NCI-H1930 (cell line): ENCODE measurements at regions not wholly inside any gene's neighbourhood (a gene's known extent, or its start where the extent isn't known, plus 50 kb on each side); places are given as distances from the start of the nearest gene placed in this dataset.
"Not testable (repeated sequence)": the region's sequence is repeated elsewhere in the genome, so short reads cannot be mapped to it uniquely, and the experiment has no call there.

ENCODE experiments used
- DNase-seq, 2 experiments: peaks; one replicate each; lab custom pipeline; 2025; lab: John Stamatoyannopoulos, UW

- DNase-seq = no peak
Observed at GRCh38 chr7:81478664-81479063, 291.2 kb downstream of the HGF start.

GRCh38 chr7:81478201-81478600, 291.6 kb downstream of the HGF start:
- DNase-seq = not testable (repeated sequence)

- DNase-seq = no peak
Observed at GRCh38 chr7:81473236-81473635, 296.6 kb downstream of the HGF start.

GRCh38 chr7:81470724-81471379, 299.0 kb downstream of the HGF start:
- no peak for DNase-seq

- DNase-seq = peak; percentile 24 to 46
Observed at GRCh38 chr7:81469869-81470723, 299.8 kb downstream of the HGF start.

GRCh38 chr7:81469153-81469868, 300.5 kb downstream of the HGF start:
- no peak for DNase-seq

- no peak for DNase-seq
Observed at GRCh38 chr7:81468526-81468925, 301.3 kb downstream of the HGF start.

GRCh38 chr7:81467964-81468363, 301.9 kb downstream of the HGF start:
- DNase-seq = no peak

- no peak for DNase-seq
Observed at GRCh38 chr7:81462672-81463071, 307.2 kb downstream of the HGF start.

- DNase-seq = no peak
Observed at GRCh38 chr7:81460250-81461045, 309.4 kb downstream of the HGF start.

- no peak for DNase-seq
Observed at GRCh38 chr7:81459485-81459884, 310.4 kb downstream of the HGF start.

- DNase-seq = no peak
Observed at GRCh38 chr7:81457852-81458522, 311.9 kb downstream of the HGF start.

- DNase-seq = not testable (repeated sequence)
Observed at GRCh38 chr7:81453770-81454169, 316.1 kb downstream of the HGF start.

- no peak for DNase-seq
Observed at GRCh38 chr7:81449105-81449504, 320.7 kb downstream of the HGF start.

- peak in 1 of 2 experiments; percentile 34 for DNase-seq
Observed at GRCh38 chr7:81447351-81447952, 322.4 kb downstream of the HGF start.

GRCh38 chr7:81446212-81446611, 323.6 kb downstream of the HGF start:
- no peak for DNase-seq

- no peak for DNase-seq
Observed at GRCh38 chr7:81445462-81445861, 324.4 kb downstream of the HGF start.

- DNase-seq = no peak
Observed at GRCh38 chr7:81441750-81442149, 328.1 kb downstream of the HGF start.

GRCh38 chr7:81439591-81439990, 330.3 kb downstream of the HGF start:
- DNase-seq = no peak

- DNase-seq = not testable (repeated sequence)
Observed at GRCh38 chr7:81437160-81437559, 332.7 kb downstream of the HGF start.
